COR-L47 (cell line): ENCODE measurements at regions not wholly inside any gene's neighbourhood (a gene's known extent, or its start where the extent isn't known, plus 50 kb on each side); places are given as distances from the start of the nearest gene placed in this dataset.
A peak's percentile ranks its signal among the peaks of the same experiment; 100 is the strongest.
"Not testable (repeated sequence)": the region's sequence is repeated elsewhere in the genome, so short reads cannot be mapped to it uniquely, and the experiment has no call there.

Experiments used
- DNase-seq: peaks from one replicate; lab custom pipeline; 2025; lab: John Stamatoyannopoulos, UW

DNA sequence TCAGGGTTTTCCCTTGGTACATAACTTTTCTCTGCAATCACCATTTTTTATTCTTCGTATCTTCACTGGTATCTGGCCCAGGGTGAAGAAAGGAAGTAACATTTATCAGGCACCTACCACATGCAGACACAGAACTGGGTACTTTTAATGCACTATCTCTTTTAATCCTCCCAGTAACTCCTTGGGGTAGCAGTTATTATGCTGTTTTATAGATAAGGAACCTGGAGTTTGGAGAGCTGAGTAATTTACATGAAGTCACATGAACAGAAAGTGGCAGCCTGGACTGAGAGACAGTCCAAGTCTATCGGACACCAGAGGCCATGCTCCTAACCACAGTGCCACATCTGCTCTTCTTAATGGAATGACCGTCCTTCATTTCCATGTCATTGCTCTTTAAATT lies 117.1 kb upstream of the PODXL start:
- DNase-seq, result no peak

DNA sequence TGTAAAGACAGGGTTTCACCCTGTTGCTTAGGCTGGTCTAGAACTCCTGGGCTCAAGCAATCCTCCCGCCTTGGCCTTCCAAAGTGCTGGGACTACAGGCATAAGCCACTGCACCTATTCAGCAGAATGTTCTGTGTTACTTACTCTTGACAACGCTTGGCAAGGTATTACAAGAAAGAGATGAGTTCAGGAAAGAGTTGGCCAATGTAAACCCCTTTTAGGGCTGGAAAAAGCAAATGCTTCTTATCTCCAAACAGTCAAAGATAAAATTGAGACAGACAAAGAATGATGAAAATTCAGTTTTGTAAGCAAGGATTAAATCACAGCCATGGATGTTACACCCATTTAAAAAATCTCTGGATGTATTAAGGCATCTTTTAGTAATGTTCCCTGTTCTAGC lies 114.0 kb upstream of the PODXL start:
- DNase-seq, result no peak

DNA sequence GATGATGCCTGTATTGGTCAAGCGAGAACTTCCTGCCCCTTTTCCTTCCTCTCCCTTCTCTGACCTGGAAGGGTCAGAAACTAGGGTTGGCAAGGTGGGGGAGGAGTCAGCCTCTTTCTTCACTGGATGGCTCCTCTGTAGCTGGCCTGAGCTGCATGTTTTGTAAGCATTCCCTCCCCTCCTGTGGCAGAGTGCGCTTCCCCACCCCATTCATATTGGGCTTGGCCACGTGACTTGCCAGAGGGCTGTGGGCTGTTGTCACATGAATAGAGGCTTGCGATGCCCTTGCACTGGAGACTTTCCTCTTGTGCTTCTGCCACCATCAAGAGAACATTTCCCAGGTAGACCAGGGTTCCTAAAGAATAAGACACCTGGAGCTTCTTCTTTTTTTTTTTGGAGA lies 111.3 kb upstream of the PODXL start:
- DNase-seq, result no peak

DNA sequence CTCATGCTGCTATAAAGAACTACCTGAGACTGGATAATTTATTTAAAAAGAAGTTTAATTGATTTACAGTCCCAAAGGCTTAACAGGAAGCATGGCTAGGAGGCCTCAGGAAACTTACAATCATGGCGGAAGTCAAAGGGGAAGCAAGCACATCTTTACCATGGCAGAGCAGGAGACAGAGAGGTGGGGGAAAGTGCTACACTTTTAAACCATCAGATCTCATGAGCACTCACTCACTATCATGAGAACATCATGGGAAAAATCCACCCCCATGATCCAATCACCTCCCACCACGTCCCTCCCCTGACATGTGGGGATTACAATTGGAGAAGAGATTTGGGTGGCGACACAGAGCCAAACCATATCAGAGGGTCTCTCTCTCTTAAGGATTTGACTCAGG lies 108.6 kb upstream of the PODXL start:
- DNase-seq, result no peak

DNA sequence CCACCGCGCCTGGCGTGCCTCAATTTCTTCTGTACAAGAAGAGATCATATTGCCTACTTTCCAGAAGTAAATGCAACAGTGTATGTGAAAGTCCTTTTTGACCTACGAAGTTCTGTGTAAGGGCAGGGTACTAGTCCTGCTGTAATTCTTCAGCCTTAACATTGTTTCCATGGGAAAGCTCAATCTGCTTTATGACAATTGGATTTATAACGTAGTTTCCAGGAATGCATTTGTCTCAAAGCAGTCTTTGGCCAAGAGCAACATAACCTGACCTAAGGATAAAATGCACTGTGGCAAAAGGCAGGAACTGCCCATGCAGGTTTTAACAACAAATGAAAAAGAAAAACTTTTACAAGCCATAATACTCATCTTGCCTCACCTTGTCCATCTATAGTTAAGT lies 108.1 kb upstream of the PODXL start:
- DNase-seq, result no peak

DNA sequence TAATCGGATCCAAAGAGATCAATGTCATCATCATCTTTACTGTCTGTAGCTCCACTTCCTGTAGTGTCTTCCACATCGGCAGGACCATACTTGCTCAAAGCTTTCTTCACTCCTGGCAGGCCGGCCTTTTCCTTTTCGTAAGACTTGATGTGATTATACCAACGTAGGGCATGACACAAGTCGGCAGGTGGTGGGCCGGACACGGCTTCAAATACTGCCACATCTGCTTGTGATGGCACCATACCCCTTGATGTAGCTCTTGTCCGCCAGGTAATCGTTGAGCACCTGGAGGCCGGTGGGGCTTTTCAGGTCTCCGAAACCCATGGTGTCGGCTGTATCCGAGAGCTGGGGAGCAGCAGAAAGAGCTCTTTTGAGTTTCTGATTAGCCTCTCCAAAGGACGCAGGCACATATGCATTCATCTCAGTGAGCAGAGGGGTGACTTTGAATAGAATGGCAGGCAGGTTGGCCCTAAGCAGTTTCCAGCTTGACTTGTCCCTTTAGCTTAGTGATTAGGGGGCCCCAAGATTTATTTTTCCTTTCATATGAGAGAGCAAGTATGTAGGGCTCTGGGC lies 106.0 kb upstream of the PODXL start:
- DNase-seq, result not testable (repeated sequence)

DNA sequence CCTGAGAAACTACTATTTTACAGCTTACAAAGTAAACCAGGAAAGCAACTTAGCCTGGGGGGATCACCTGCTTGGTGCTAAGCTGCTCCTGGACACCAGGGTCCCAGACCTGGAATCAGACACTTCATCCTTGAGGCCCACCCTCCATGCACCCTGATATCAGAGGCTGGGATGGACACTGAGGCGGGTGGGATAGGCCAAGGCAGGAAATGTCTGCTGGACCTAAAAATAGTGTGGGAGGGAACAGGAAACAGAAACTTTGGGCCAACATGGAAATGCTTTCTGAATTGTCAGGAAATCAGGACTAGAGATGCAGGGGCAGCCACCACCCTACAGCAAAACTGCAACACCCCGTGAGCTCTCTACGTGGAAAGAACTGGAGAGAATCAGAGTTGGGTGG lies 101.5 kb upstream of the PODXL start:
- no peak for DNase-seq

DNA sequence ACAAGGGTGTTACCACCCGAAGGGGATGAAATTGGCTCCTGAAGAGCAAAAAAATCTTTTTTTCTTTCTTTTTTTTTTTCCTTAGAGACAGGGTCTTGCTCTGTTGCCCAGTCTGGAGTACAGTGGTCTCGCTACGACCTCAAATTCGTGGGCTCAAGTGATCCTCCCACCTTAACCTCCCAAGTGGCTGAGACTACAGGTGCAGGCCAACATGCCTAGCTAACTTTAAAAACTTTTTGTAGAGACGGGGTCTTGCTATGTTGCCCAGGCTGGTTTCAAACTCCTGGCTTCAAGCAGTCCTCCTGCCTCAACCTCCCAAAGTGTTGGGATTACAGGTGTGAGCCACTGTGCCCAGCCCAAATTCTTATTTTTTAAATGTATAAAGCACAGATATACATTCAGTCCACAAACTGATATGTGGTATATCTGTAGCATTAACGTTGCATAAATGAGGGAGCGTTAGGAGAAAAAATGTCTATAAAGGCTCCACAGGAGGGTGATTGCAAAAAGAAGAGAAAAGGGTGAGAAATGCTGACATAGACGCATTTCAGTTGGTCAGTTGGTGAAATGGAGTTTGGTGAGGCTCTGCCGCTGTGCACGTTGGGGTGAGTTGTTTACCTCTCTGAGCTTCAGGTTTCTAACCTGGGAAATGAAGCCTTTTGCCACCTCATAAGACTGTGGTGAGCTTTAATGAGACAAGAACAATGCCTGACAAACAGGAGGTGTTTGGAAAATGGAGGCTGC lies 100.7 kb upstream of the PODXL start:
- DNase-seq, result no peak

DNA sequence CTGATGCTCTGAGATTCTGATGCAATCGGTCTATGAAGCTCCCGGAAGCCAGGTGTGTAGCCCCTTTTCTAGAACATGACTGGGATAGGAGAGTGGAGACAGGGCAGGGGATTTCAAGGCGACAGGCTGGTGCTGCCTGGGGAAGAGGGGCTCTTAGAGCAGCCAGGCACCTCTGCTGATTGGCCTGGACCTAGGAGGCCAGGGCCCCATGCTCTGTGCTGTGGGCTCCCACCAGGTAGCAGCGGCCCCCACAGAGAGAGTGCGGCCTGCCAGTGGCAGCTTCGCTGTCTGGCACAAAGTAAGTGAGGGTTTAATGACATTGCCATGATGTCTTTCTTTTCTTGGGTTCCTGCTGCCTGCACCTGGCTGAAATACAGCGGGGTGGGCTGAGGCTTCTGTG lies 99.4 kb upstream of the PODXL start:
- DNase-seq, result no peak

DNA sequence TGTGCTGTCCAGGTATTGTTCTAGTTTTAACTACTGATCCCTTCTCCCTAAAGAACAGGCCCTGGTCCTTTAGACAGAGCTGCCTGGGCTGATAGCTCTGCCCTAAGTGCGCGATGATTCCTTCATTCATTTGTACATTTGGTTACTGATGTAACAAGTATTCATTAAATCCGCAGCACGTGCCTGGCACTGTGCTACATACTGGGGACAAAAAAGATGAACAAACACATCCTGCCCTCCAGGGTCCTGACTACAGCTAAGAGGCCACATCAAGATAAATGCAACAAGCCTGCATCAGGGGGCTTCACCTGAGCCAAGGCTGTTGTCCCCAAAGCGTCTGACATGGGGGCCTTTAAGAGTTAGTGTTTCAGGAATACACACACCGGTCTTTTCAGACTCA lies 99.0 kb upstream of the PODXL start:
- DNase-seq, result no peak

DNA sequence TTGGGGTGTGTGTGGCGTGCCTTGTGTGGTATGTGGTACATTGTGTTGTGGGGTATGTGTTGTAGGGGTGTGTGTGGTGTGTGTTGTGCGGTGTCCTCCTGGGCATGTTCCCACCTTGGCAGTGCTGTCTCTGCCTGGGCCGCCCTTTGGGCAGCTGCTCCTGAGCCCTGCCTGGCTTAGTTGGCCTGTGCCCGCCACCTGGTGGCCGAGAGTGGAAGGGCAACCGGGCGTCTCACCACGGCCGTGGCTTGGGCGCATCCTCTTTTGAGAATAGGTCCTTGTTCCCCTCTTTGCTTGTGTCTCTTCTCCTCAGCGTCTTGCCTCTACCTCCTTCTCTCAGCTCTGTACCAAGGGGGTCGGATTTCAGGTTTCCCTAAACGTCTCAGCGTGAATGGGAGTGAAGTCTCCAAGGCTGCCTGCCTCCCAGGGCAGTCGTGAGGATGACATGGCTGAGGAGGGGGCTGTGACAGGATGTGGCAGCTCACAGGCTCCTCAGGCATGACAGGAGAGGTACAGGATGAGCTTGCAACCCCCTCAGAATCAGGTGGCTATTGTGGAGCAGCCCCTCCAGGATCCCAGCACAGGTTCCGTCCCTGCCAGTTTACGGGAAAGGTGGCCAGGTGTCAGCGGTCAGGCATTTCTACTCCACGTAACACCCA lies 98.4 kb upstream of the PODXL start:
- peak; percentile 78 for DNase-seq

DNA sequence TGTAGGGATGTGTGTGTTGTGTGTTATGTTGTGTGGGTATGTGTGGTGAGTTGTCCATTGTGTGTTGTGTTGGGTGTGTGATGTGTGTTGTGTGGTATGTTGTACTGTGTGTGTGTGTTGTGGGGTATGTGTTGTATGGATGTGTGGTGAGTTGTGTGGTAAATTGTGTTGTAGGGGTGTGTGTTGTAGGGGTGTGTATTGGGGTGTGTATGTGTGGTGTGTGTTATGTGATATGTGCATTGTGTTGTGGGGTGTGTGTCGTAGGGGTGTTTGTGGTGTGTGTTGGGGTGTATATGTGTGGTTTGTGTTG lies 97.8 kb upstream of the PODXL start:
- DNase-seq, result no peak

DNA sequence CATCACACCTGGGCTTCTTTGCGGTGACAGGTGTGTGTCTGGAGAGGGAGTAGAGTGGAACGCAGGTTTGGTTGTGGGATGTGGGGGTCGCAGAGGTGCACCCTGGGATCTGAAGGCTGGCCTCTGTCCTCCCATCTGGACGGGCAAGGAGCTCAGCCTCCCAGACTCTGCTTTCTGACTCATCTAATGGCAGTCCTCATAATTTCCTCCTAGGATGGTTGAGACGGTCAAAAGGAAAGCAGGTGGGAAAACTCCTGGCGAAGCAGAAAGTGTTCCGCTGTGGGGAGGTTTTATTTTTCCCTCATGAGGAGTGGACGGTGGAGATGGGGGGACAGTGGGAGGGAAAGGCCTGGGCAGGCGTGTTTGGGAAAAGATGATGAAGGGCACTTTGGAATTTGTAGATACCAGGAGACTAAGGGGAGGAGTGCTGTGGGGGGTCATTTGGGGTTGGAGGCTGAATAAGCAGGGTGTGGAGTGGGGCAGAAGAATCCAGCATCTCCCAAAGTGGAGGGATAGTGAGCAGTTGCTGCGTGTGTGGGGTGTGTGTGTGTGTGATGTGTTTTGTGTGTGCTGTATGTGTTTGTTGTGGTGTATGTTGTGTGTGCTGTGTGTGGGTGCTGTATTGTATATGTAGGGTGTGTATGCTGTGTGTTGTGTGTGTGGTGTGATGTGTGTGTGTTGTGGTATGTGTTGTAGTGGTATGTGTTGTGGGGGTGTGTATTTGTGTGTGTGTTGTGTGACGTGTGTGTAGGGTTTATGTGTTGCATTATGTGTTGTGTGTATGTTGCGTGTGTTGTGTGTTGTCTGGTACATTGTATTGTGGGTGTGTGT lies 97.2 kb upstream of the PODXL start:
- no peak for DNase-seq

DNA sequence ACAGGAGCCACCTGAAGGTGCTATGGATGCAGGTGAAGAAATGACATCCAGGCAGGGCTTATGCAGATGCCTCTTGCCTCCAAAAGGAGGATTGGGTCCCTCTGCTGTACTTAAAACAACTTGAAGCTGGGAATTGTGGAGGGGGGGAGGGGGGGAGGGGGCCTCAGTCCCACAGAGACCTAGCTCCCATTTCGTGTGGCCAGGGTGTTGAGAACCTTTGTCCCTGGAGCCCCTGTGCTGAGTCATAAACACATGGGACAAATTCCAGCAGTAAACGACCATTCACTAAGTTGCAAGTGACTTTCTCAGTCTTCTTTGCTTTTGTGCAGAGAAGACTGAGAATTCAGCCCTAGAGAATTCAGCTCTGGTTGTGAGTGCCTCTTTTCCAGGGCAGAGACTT lies 96.5 kb upstream of the PODXL start:
- DNase-seq, result no peak

DNA sequence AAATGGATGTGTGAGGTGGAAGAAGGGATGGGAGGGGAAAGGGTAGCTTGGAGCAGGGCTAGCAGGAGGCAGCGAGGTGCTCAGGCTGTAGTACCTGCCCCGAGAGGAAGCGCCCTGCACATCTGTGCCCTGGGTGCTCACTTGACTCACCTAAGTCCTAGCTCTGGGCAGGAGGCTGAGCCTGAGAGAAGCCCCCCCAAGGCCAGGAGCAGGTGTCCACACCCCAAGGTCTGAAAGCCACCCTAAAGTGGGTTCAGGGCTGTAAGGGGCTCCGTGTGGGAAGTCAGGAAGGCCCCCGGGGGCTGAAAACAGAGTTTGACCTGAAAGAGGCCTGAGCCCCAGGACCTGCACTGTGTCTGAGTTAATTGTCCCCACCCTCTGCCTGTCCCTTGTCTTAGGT lies 95.8 kb upstream of the PODXL start:
- DNase-seq, result no peak

DNA sequence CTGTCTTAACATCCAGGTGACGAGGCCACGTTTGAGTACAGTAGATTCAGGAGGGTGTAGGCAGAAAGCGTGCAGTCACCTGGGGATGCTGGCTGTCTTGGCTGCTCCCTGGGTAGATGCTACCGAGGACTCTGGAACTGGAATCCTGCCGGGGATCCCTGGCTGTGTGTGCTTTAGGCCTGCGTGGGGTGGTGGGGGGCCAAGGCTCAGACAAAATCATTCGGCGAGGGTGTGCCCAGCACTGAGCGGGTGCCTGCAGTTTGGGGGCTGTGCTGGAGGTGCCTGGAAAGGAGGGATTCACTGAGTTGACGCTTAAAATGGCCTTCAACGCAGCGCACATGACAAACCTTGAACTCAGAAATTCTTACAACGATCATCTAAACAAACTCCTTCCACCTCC lies 93.5 kb upstream of the PODXL start:
- no peak for DNase-seq

DNA sequence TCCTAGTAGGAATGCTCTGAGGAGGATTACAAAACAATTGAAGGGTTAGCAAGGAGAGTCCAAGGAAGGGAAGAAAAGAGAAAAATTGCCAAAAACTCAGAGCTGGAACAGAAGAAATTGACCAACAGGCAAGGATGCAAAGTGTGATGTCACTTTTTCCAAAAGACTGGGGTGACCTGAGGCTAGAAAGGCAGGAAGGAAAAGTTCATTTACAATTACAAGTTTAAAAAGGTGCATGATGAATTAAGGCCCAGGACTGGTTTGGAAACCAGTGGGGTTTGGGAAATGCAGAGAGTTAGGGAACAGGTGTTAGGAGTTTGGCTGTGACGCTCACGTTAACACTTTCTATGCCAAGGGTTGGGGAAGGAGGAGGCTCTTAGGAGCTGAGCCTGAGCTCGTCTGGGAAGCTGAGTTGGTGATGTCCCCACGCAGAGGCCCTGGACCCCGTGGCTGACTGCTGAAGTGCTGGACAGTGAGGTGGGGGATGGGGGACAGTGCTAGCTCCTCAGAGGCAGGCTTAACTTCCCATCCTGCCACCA lies 92.6 kb upstream of the PODXL start:
- DNase-seq, result no peak

DNA sequence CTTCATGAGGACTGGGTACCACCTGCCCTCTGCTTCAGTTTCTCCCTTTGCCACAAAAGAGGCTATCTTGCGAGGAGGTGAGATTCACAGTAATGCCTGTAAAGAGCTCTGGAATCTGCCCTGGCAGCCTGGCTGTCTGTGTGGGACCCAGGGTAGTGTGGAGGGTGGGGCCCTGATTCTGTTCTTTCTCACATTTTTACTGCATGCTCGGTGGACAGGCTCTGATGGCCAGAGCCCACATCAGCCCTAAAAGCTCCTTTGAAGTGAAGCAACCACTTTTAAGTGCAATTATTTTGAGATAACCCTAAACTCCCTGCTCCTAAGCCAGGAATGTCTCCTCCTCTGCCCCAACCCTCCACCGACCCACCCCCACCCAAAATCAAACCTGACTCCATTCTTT lies 92.1 kb upstream of the PODXL start:
- DNase-seq, result no peak

DNA sequence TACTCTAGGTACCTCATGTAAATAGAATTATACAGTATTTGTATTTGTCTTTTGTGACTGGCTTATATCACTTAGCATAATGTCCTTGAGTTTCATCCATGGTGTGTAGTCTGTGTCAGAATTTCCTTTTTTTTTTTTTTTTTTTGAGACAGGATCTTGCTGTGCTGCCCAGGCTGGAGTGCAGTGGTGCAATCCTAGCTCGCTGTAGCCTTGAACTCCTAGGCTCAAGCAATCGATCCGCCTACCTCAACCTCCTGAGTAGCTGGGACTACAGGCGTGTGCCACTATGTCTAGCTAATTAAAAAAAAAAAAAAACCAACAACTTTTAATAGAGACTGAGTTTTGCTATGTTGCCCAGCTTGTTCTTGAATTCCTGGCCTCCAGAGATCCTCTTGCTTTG lies 89.8 kb upstream of the PODXL start:
- DNase-seq, result no peak

DNA sequence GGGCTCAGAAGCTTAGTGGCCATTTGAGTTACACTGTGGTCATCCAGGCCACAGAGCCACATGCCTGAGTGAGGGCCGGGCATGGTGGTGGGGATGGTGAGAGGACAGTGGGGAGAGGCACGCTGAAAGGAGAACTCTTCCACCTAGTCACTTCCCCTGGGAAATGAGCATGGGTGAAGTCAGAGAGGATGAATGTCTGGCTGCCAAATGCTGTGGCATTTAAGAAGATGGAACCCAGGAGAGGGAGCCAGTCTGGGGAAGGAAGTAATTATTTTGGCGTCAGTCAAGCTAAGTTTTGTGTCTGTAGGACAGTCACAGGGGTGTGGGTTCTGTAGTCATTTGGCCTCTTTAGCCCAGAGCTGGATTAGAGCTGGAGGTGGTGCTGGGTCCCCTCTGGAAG lies 86.0 kb upstream of the PODXL start:
- no peak for DNase-seq

DNA sequence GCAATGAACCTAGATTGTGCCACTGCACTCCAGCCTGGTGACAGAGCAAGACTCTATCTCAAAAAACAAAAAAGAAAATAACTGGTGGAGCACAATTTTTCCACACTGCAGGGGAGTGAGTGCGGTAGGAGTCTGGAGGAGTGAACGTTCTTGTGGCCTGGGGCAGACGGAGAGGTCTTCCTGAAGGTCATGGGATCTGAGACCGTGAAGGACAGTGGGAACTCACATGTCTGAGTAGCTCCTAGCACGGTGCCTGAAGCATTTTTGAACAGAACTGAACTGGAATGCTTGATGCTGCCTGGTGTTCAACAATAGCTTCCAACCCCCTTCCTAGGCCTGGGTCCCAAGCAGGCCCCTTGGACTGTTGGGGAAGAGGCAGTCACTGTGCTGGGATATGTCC lies 84.3 kb upstream of the PODXL start:
- DNase-seq, result no peak

DNA sequence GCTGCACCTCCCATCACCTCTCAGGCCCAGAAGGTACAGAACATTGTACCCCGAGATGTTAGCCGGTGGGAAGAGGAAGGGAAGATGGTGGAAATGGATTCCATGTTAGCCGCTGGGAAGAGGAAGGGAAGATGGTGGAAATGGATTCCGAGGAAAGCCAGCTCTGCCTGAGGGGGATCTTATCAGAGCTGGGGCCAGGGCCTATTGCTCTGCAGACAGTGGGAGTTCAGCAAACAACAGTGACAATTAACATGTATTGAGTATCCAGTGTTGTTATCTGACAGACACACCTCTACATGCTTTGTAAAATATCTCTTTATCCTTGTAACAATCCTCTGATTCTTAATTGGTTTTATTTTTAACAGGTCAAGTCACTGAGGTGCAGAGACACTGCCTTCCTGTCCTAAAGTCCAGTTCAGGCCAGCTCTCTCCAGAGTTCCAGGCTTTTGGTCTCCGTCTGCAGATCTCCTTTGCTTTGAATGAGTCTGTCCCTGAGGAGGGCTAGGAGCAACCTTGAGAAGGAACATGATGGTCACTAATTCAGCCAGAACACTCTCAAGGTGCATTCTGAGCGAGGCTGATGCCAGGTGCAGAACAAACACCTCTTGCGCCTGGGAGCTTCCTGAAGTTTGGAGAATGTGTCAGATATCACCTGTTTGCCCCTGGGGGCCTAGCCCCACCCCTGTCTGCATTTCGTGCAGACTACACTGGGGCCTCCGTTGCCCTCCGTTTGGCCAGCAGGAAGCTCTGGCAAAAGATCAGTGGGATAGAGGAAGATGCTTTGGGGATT lies 82.4 kb upstream of the PODXL start:
- no peak for DNase-seq
